HG03025 (cell line): ENCODE measurements at regions not wholly inside any gene's neighbourhood (a gene's known extent, or its start where the extent isn't known, plus 50 kb on each side); places are given as distances from the start of the nearest gene placed in this dataset.

Source experiments
- ATAC-seq: cut with Tn5 transposase; IDR thresholded peaks from one replicate; pipeline ENCODE4 v1.9.1; 2021; ENCODE audit warnings: mild to moderate bottlenecking, moderate library complexity; ENCODE audit not compliant: unreplicated experiment, low FRiP score

GRCh38 chr7:115883629-115884028 is 146.9 kb downstream of the TFEC start:
- no peak for ATAC-seq

GRCh38 chr7:115881476-115881875 is 149.1 kb downstream of the TFEC start:
- ATAC-seq: no peak

GRCh38 chr7:115879171-115879570 is 151.4 kb downstream of the TFEC start:
- no peak for ATAC-seq

GRCh38 chr7:115869801-115870200 is 160.8 kb downstream of the TFEC start:
- no peak for ATAC-seq

- ATAC-seq: no peak
These were observed 161.4 kb downstream of the TFEC start for GRCh38 chr7:115869190-115869589.

GRCh38 chr7:115868369-115868768 is 162.2 kb downstream of the TFEC start:
- ATAC-seq: no peak

- no peak for ATAC-seq
These were observed 166.5 kb downstream of the TFEC start for GRCh38 chr7:115864082-115864481.

- no peak for ATAC-seq
These were observed 179.3 kb downstream of the TFEC start for GRCh38 chr7:115851291-115851690.

- no peak for ATAC-seq
These were observed 179.8 kb downstream of the TFEC start for GRCh38 chr7:115850774-115851173.

- ATAC-seq: no peak
These were observed 185.7 kb downstream of the TFEC start for GRCh38 chr7:115844857-115845256.

- ATAC-seq: no peak
These were observed 189.9 kb downstream of the TFEC start for GRCh38 chr7:115840702-115841101.

GRCh38 chr7:115838829-115839228 is 191.7 kb downstream of the TFEC start:
- ATAC-seq: no peak

GRCh38 chr7:115831371-115831770 is 199.2 kb downstream of the TFEC start:
- no peak for ATAC-seq

GRCh38 chr7:115827305-115828045 is 203.1 kb downstream of the TFEC start:
- no peak for ATAC-seq

- no peak for ATAC-seq
These were observed 205.0 kb downstream of the TFEC start for GRCh38 chr7:115825456-115826115.

- no peak for ATAC-seq
These were observed 207.8 kb downstream of the TFEC start for GRCh38 chr7:115822801-115823200.

GRCh38 chr7:115822380-115822779 is 208.2 kb downstream of the TFEC start:
- no peak for ATAC-seq

- ATAC-seq: no peak
These were observed 214.1 kb downstream of the TFEC start for GRCh38 chr7:115816318-115816974.

GRCh38 chr7:115812794-115813193 is 217.8 kb downstream of the TFEC start:
- ATAC-seq: no peak

- no peak for ATAC-seq
These were observed 225.1 kb downstream of the TFEC start for GRCh38 chr7:115805458-115805857.

GRCh38 chr7:115802415-115802814 is 228.1 kb downstream of the TFEC start:
- ATAC-seq: no peak

GRCh38 chr7:115799430-115799829 is 231.1 kb downstream of the TFEC start:
- ATAC-seq: no peak
